HepG2 (cell line): ENCODE measurements at regions not wholly inside any gene's neighbourhood (a gene's known extent, or its start where the extent isn't known, plus 50 kb on each side); places are given as distances from the start of the nearest gene placed in this dataset.

Experiments
- ATAC-seq: fragments of 200-7000 bp; cut with Tn5 transposase; 3 replicates; pipeline ENCODE4 v1.9.1; 2020; ENCODE audit warnings: mild to moderate bottlenecking, moderate library complexity
- BruUV-seq: library from RNA; stranded (reverse); fragments of 400-500 nt; replicated peaks from 2 replicates; lab custom pipeline; 2021; lab: Mats Ljungman, UMichigan
- CTCF ChIA-PET: fragments of 300-600 bp; formaldehyde crosslinking; extraction: SDS; loops from one replicate; lab custom pipeline; 2021; ENCODE audit warnings: low total read pairs, inconsistent platforms, low intra/inter-chr PET ratio; lab: Yijun Ruan, JAX
- POLR2A ChIA-PET: fragments of 350-600 bp; sonication (Branson Sonifier 250); formaldehyde crosslinking; loops from one replicate; lab custom pipeline; 2020; ENCODE audit warnings: antibody characterized with exemption, inconsistent platforms; lab: Yijun Ruan, JAX
- DNase-seq: peaks from one replicate; pipeline ENCODE4 v3.0.0-alpha.2; 2015; ENCODE audit warnings: low spot score
- FAIRE-seq: peaks from 3 replicates; lab custom pipeline; 2011; peaks lifted over from hg19 to GRCh38; lab: Jason Lieb, UNC
- H2AFZ ChIP-seq: one replicate; pipeline ENCODE4 v1.6.1; 2011; ENCODE audit warnings: low read length, inconsistent platforms
- H3K27ac ChIP-seq: fragments of 300-600 bp; 3 replicates; pipeline ENCODE4 v1.8.0; 2011; ENCODE audit warnings: mixed run types, mild to moderate bottlenecking, mixed read lengths, low read length, inconsistent platforms; ENCODE audit not compliant: insufficient read depth; ENCODE audit errors: extremely low read length
- H3K27me3 ChIP-seq, 2 experiments: fragments of 200-600 bp in 1 of 2; 2 replicates in 1 of 2; 3 replicates in 1 of 2; pipeline versions ENCODE4 v1.6.0 to v1.8.0; 2011; ENCODE audit warnings: low read length in 2 of 2, mild to moderate bottlenecking in 2 of 2, moderate library complexity in 2 of 2, inconsistent platforms in 1 of 2; ENCODE audit not compliant: insufficient read depth in 2 of 2, control insufficient read depth in 1 of 2
- H3K36me3 ChIP-seq, 2 experiments: fragments of 200-600 bp in 1 of 2; replicated peaks in 1 of 2; 2 replicates in 1 of 2; 3 replicates in 1 of 2; pipeline versions ENCODE4 v1.5.1 to v1.8.0; 2011; ENCODE audit warnings: low read length in 2 of 2, inconsistent platforms in 1 of 2; ENCODE audit not compliant: insufficient read depth in 2 of 2, control insufficient read depth in 1 of 2
- H3K4me1 ChIP-seq: 2 replicates; pipeline ENCODE4 v1.5.1; 2012; ENCODE audit warnings: low read length, inconsistent platforms; ENCODE audit not compliant: insufficient read depth
- H3K4me2 ChIP-seq: 2 replicates; pipeline ENCODE4 v1.6.0; 2011; ENCODE audit warnings: low read depth, low read length, inconsistent platforms
- H3K4me3 ChIP-seq, 3 experiments: fragments of 200-600 bp in 1 of 3; sonication (generic), shearing (Covaris generic) in 1 of 3; replicated peaks in 1 of 3; 2 replicates each; pipeline ENCODE4 v1.5.1; 2011 to 2016; ENCODE audit warnings: low read length in 3 of 3, inconsistent platforms in 2 of 3, low read depth in 2 of 3, mild to moderate bottlenecking in 2 of 3, control low read depth in 1 of 3, mixed read lengths in 1 of 3; ENCODE audit not compliant: insufficient read depth in 1 of 3
- H3K79me2 ChIP-seq: one replicate; pipeline ENCODE4 v1.6.1; 2011; ENCODE audit warnings: low read length, inconsistent platforms; ENCODE audit not compliant: insufficient read depth
- H3K9ac ChIP-seq: 2 replicates; pipeline ENCODE4 v1.6.0; 2011; ENCODE audit warnings: mild to moderate bottlenecking, low read depth, low read length, inconsistent platforms; ENCODE audit not compliant: insufficient read depth
- H3K9me3 ChIP-seq: 2 replicates; pipeline ENCODE4 v1.5.1; 2012; ENCODE audit warnings: mild to moderate bottlenecking, low read length
- H4K20me1 ChIP-seq: 2 replicates; pipeline ENCODE4 v1.6.0; 2011; ENCODE audit warnings: inconsistent platforms, mild to moderate bottlenecking, low read length, moderate library complexity; ENCODE audit not compliant: insufficient read depth
- DNMT1 ChIP-seq: sonication (generic); formaldehyde crosslinking; IDR thresholded peaks from 2 replicates; pipeline ENCODE4 v1.5.1; 2020; ENCODE audit warnings: mild to moderate bottlenecking, missing genetic modification reagents
- KDM5A ChIP-seq: fragments of 200-600 bp; sonication (generic); IDR thresholded peaks from 2 replicates; pipeline ENCODE4 v1.7.0; 2018; ENCODE audit warnings: antibody characterized with exemption, mild to moderate bottlenecking, low read length, borderline replicate concordance
- KDM5B ChIP-seq: sonication (generic); formaldehyde crosslinking; IDR thresholded peaks from 2 replicates; pipeline ENCODE4 v1.4.0; 2020; ENCODE audit warnings: missing genetic modification reagents, mild to moderate bottlenecking, borderline replicate concordance
- KMT2A ChIP-seq: sonication (generic); formaldehyde crosslinking; IDR thresholded peaks from 2 replicates; pipeline ENCODE4 v1.4.0; 2020; ENCODE audit warnings: missing genetic modification reagents
- NKX3-1 ChIP-seq: sonication (generic); formaldehyde crosslinking; IDR thresholded peaks from 2 replicates; pipeline ENCODE4 v1.5.0; 2020; ENCODE audit warnings: missing genetic modification reagents
- SIX4 ChIP-seq: sonication (generic); formaldehyde crosslinking; IDR thresholded peaks from 2 replicates; pipeline ENCODE4 v1.4.0; 2020; ENCODE audit warnings: missing genetic modification reagents
- STAG1 ChIP-seq: sonication (generic); formaldehyde crosslinking; IDR thresholded peaks from 2 replicates; pipeline ENCODE4 v1.4.0; 2020; ENCODE audit warnings: missing genetic modification reagents
- ZNF296 ChIP-seq: sonication (generic); formaldehyde crosslinking; conservative IDR thresholded peaks from 2 replicates; pipeline ENCODE4 v1.5.0; 2020; ENCODE audit warnings: mild to moderate bottlenecking, missing genetic modification reagents
- ZNF772 ChIP-seq: sonication (generic); formaldehyde crosslinking; IDR thresholded peaks from 2 replicates; pipeline ENCODE4 v1.5.0; 2020; ENCODE audit warnings: mild to moderate bottlenecking, missing genetic modification reagents
- WGBS: methylation state at CpG from one replicate; pipeline ENCODE4 v1.1.6; 2017; ENCODE audit warnings: low lambda C conversion rate; 5-methylcytosine and 5-hydroxymethylcytosine counted together
- in situ Hi-C: cut with HindIII; loops from 2 replicates; pipeline ENCODE4 v1.10.0; 2017; ENCODE audit warnings: low pct_unique_long_range_greater_than_20kb; ENCODE audit not compliant: extremely low pct_ligation_motif_present
- intact Hi-C: fragments of 100-400 bp; cut with micrococcal nuclease; formaldehyde crosslinking; loops from one replicate; pipeline ENCODE4 v1.10.0; 2022; ENCODE audit not compliant: unreplicated experiment
- TF ChIP-seq, protein P1 (sequence below), 2 experiments: sonication (generic) in 1 of 2; formaldehyde crosslinking in 1 of 2; IDR thresholded peaks; 2 replicates each; pipeline versions ENCODE4 v1.4.0 to v1.6.1; 2018 to 2020; ENCODE audit warnings: missing genetic modification reagents in 2 of 2, borderline replicate concordance in 1 of 2, low read depth in 1 of 2, mild to moderate bottlenecking in 1 of 2, missing biosample characterization in 1 of 2
- TF ChIP-seq, protein P2 (sequence below): sonication (generic); formaldehyde crosslinking; IDR thresholded peaks from 2 replicates; pipeline ENCODE4 v1.5.1; 2020; ENCODE audit warnings: mild to moderate bottlenecking, missing genetic modification reagents, moderate library complexity
- TF ChIP-seq, protein P3 (sequence below): sonication (generic); formaldehyde crosslinking; IDR thresholded peaks from 2 replicates; pipeline ENCODE4 v1.4.0; 2020; ENCODE audit warnings: mild to moderate bottlenecking, missing genetic modification reagents
- TF ChIP-seq, protein P4 (sequence below): sonication (generic); formaldehyde crosslinking; IDR thresholded peaks from 2 replicates; pipeline ENCODE4 v1.8.0; 2022; ENCODE audit warnings: mild to moderate bottlenecking, missing genetic modification reagents, borderline replicate concordance

- TF ChIP-seq NKX3-1 (CRISPR knock-in tag) (no peak), SIX4 (CRISPR knock-in tag) (no peak), KDM5B (CRISPR knock-in tag) (no peak), KMT2A (CRISPR knock-in tag) (no peak), KDM5A (no peak), STAG1 (no peak), ZNF772 (CRISPR knock-in tag) (no peak), ZNF296 (no peak), DNMT1 (no peak)
- TF ChIP-seq, protein P1, sequence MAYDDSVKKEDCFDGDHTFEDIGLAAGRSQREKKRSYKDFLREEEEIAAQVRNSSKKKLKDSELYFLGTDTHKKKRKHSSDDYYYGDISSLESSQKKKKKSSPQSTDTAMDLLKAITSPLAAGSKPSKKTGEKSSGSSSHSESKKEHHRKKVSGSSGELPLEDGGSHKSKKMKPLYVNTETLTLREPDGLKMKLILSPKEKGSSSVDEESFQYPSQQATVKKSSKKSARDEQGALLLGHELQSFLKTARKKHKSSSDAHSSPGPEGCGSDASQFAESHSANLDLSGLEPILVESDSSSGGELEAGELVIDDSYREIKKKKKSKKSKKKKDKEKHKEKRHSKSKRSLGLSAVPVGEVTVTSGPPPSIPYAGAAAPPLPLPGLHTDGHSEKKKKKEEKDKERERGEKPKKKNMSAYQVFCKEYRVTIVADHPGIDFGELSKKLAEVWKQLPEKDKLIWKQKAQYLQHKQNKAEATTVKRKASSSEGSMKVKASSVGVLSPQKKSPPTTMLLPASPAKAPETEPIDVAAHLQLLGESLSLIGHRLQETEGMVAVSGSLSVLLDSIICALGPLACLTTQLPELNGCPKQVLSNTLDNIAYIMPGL (CRISPR knock-in tag; IDR thresholded peaks at IDR 0.05; ENCODE audit: borderline replicate concordance in 1 of 2, low read depth in 1 of 2): no peak
- TF ChIP-seq, protein P2, sequence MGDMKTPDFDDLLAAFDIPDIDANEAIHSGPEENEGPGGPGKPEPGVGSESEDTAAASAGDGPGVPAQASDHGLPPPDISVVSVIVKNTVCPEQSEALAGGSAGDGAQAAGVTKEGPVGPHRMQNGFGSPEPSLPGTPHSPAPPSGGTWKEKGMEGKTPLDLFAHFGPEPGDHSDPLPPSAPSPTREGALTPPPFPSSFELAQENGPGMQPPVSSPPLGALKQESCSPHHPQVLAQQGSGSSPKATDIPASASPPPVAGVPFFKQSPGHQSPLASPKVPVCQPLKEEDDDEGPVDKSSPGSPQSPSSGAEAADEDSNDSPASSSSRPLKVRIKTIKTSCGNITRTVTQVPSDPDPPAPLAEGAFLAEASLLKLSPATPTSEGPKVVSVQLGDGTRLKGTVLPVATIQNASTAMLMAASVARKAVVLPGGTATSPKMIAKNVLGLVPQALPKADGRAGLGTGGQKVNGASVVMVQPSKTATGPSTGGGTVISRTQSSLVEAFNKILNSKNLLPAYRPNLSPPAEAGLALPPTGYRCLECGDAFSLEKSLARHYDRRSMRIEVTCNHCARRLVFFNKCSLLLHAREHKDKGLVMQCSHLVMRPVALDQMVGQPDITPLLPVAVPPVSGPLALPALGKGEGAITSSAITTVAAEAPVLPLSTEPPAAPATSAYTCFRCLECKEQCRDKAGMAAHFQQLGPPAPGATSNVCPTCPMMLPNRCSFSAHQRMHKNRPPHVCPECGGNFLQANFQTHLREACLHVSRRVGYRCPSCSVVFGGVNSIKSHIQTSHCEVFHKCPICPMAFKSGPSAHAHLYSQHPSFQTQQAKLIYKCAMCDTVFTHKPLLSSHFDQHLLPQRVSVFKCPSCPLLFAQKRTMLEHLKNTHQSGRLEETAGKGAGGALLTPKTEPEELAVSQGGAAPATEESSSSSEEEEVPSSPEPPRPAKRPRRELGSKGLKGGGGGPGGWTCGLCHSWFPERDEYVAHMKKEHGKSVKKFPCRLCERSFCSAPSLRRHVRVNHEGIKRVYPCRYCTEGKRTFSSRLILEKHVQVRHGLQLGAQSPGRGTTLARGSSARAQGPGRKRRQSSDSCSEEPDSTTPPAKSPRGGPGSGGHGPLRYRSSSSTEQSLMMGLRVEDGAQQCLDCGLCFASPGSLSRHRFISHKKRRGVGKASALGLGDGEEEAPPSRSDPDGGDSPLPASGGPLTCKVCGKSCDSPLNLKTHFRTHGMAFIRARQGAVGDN: no peak
- TF ChIP-seq, protein P3, sequence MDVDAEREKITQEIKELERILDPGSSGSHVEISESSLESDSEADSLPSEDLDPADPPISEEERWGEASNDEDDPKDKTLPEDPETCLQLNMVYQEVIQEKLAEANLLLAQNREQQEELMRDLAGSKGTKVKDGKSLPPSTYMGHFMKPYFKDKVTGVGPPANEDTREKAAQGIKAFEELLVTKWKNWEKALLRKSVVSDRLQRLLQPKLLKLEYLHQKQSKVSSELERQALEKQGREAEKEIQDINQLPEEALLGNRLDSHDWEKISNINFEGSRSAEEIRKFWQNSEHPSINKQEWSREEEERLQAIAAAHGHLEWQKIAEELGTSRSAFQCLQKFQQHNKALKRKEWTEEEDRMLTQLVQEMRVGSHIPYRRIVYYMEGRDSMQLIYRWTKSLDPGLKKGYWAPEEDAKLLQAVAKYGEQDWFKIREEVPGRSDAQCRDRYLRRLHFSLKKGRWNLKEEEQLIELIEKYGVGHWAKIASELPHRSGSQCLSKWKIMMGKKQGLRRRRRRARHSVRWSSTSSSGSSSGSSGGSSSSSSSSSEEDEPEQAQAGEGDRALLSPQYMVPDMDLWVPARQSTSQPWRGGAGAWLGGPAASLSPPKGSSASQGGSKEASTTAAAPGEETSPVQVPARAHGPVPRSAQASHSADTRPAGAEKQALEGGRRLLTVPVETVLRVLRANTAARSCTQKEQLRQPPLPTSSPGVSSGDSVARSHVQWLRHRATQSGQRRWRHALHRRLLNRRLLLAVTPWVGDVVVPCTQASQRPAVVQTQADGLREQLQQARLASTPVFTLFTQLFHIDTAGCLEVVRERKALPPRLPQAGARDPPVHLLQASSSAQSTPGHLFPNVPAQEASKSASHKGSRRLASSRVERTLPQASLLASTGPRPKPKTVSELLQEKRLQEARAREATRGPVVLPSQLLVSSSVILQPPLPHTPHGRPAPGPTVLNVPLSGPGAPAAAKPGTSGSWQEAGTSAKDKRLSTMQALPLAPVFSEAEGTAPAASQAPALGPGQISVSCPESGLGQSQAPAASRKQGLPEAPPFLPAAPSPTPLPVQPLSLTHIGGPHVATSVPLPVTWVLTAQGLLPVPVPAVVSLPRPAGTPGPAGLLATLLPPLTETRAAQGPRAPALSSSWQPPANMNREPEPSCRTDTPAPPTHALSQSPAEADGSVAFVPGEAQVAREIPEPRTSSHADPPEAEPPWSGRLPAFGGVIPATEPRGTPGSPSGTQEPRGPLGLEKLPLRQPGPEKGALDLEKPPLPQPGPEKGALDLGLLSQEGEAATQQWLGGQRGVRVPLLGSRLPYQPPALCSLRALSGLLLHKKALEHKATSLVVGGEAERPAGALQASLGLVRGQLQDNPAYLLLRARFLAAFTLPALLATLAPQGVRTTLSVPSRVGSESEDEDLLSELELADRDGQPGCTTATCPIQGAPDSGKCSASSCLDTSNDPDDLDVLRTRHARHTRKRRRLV (CRISPR knock-in tag): no peak
- TF ChIP-seq, protein P4, sequence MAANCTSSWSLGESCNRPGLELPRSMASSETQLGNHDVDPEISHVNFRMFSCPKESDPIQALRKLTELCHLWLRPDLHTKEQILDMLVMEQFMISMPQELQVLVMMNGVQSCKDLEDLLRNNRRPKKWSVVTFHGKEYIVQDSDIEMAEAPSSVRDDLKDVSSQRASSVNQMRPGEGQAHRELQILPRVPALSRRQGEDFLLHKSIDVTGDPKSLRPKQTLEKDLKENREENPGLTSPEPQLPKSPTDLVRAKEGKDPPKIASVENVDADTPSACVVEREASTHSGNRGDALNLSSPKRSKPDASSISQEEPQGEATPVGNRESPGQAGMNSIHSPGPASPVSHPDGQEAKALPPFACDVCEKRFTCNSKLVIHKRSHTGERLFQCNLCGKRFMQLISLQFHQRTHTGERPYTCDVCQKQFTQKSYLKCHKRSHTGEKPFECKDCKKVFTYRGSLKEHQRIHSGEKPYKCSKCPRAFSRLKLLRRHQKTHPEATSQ (CRISPR knock-in tag): no peak
- Histone ChIP-seq H3K4me3 (no peak overlapping the region), H2AFZ (no peak overlapping the region), H3K4me1 (no peaks in the 10 kb centered on the region), H4K20me1 (no peaks in the 10 kb centered on the region), H3K36me3 (no peaks in the 10 kb centered on the region), H3K27me3 (no peaks in the 10 kb centered on the region; a peak in 1 of 5 replicates), H3K79me2 (no peaks in the 10 kb centered on the region), H3K9ac (no peak overlapping the region), H3K27ac (no peak overlapping the region), H3K9me3 (no peaks in the 10 kb centered on the region), H3K4me2 (no peak overlapping the region)
- BruUV-seq: no TSS peak
- CTCF ChIA-PET: no interaction called here
- intact Hi-C loops (loop anchor here (5.0 kb wide), 1 partner anchor 908 kb away; no protein-coding TSS in a partner anchor), in situ Hi-C loops (no loop called here)
- FAIRE-seq (no peak), DNase-seq (no peak), ATAC-seq (no peak)
- POLR2A ChIA-PET: no interaction called here
- 58% methylated on average over 5 of the region's 5 CpGs for WGBS
Observed at GRCh38 chr12:91984556-91984955, 161.1 kb downstream of the BTG1 start.
